OCI-LY1 (cell line): ENCODE measurements at regions not wholly inside any gene's neighbourhood (a gene's known extent, or its start where the extent isn't known, plus 50 kb on each side); places are given as distances from the start of the nearest gene placed in this dataset.

Source experiments
- EZH2 ChIP-seq: fragments of 200-600 bp; sonication (generic), shearing (Covaris generic); IDR thresholded peaks from 2 replicates; pipeline ENCODE4 v1.8.0; 2017; ENCODE audit warnings: borderline replicate concordance, mixed run types, mild to moderate bottlenecking, antibody characterized with exemption, low read length, moderate library complexity, mixed read lengths
- TF ChIP-seq, protein P1 (sequence below): fragments of 200-600 bp; sonication (generic), shearing (Covaris generic); IDR thresholded peaks from 2 replicates; pipeline ENCODE4 v1.5.1; 2017; ENCODE audit warnings: mild to moderate bottlenecking, antibody characterized with exemption, low read length, moderate library complexity, mixed read lengths

DNA sequence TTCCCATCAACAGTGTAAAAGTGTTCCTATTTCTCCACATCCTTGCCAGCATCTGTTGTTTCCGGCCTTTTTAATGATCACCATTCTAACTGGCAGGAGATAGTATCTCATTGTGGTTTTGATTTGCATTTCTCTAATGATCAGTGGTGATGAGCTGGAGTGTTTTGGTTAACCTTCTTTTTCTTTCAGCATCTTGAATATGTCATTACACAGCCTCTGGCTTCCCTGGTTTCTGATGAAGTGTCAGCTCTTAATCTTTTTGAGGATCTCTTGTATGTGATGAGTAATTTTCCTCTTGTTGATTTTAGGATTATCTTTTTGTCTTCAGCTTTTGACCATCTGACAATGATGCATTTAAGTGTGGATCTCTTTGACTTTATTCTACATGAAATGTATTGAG lies 133.2 kb upstream of the GRIK3 start:
- TF ChIP-seq, protein P1, sequence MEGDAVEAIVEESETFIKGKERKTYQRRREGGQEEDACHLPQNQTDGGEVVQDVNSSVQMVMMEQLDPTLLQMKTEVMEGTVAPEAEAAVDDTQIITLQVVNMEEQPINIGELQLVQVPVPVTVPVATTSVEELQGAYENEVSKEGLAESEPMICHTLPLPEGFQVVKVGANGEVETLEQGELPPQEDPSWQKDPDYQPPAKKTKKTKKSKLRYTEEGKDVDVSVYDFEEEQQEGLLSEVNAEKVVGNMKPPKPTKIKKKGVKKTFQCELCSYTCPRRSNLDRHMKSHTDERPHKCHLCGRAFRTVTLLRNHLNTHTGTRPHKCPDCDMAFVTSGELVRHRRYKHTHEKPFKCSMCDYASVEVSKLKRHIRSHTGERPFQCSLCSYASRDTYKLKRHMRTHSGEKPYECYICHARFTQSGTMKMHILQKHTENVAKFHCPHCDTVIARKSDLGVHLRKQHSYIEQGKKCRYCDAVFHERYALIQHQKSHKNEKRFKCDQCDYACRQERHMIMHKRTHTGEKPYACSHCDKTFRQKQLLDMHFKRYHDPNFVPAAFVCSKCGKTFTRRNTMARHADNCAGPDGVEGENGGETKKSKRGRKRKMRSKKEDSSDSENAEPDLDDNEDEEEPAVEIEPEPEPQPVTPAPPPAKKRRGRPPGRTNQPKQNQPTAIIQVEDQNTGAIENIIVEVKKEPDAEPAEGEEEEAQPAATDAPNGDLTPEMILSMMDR = no peak
- no peak for TF ChIP-seq EZH2
